MM.1S (cell line): ENCODE measurements at regions not wholly inside any gene's neighbourhood (a gene's known extent, or its start where the extent isn't known, plus 50 kb on each side); places are given as distances from the start of the nearest gene placed in this dataset.

Experiments
- CTCF ChIP-seq: fragments of 300-600 bp; sonication (generic); IDR thresholded peaks from 2 replicates; pipeline ENCODE4 v1.5.1; 2016; ENCODE audit warnings: antibody characterized with exemption, low read length, mixed read lengths
- EZH2 ChIP-seq: fragments of 300-600 bp; sonication (generic); optimal IDR thresholded peaks from 2 replicates; pipeline ENCODE3; 2017; ENCODE audit warnings: low read depth, mild to moderate bottlenecking, antibody characterized with exemption, low read length, mixed read lengths

- TF ChIP-seq CTCF (no peak), EZH2 (no peak)
These were observed 171.3 kb downstream of the ST8SIA4 start for GRCh38 chr5:100731768-100732167.
